ENCODE measurements at regions not wholly inside any gene's neighbourhood (a gene's known extent, or its start where the extent isn't known, plus 50 kb on each side); places are given as distances from the start of the nearest gene placed in this dataset.
A peak's percentile ranks its signal among the peaks of the same experiment; 100 is the strongest.
"Not testable (repeated sequence)": the region's sequence is repeated elsewhere in the genome, so short reads cannot be mapped to it uniquely, and the experiment has no call there.

GRCh38 chr15:31221936-31222515, 104.6 kb upstream of the KLF13 start:
- DNase-seq (ENCODE audit: low spot score), result no peak

GRCh38 chr15:31222773-31223341, 103.8 kb upstream of the KLF13 start:
- DNase-seq (ENCODE audit: low spot score), result no peak

- DNase-seq (ENCODE audit: low spot score), result no peak
Observed at GRCh38 chr15:31223478-31224350, 102.9 kb upstream of the KLF13 start.

GRCh38 chr15:31224661-31225060, 102.0 kb upstream of the KLF13 start:
- not testable (repeated sequence) for DNase-seq (ENCODE audit: low spot score)

GRCh38 chr15:31225356-31225955, 101.2 kb upstream of the KLF13 start:
- no peak for DNase-seq (ENCODE audit: low spot score)

- no peak for DNase-seq (ENCODE audit: low spot score)
Observed at GRCh38 chr15:31226021-31226420, 100.6 kb upstream of the KLF13 start.

- DNase-seq (ENCODE audit: low spot score), result no peak
Observed at GRCh38 chr15:31227235-31227634, 99.4 kb upstream of the KLF13 start.

- DNase-seq (ENCODE audit: low spot score), result no peak
Observed at GRCh38 chr15:31228011-31228484, 98.6 kb upstream of the KLF13 start.

GRCh38 chr15:31228980-31229826, 97.4 kb upstream of the KLF13 start:
- no peak for DNase-seq (ENCODE audit: low spot score)

GRCh38 chr15:31230630-31231485, 95.8 kb upstream of the KLF13 start:
- no peak for DNase-seq (ENCODE audit: low spot score)

GRCh38 chr15:31234815-31235214, 91.8 kb upstream of the KLF13 start:
- DNase-seq (ENCODE audit: low spot score), result no peak

GRCh38 chr15:31235311-31236183, 91.1 kb upstream of the KLF13 start:
- no peak for DNase-seq (ENCODE audit: low spot score)

- DNase-seq (ENCODE audit: low spot score), result peak; percentile 62
Observed at GRCh38 chr15:31236184-31237042, 90.2 kb upstream of the KLF13 start.

- DNase-seq (ENCODE audit: low spot score), result no peak
Observed at GRCh38 chr15:31237043-31237324, 89.7 kb upstream of the KLF13 start.

GRCh38 chr15:31238906-31239305, 87.7 kb upstream of the KLF13 start:
- DNase-seq (ENCODE audit: low spot score), result no peak

GRCh38 chr15:31239409-31239808, 87.2 kb upstream of the KLF13 start:
- no peak for DNase-seq (ENCODE audit: low spot score)

- DNase-seq (ENCODE audit: low spot score), result no peak
Observed at GRCh38 chr15:31241888-31242522, 84.6 kb upstream of the KLF13 start.

- DNase-seq (ENCODE audit: low spot score), result no peak
Observed at GRCh38 chr15:31243895-31244294, 82.7 kb upstream of the KLF13 start.
